Brain microvascular endothelial cell (primary cell): ENCODE measurements at regions not wholly inside any gene's neighbourhood (a gene's known extent, or its start where the extent isn't known, plus 50 kb on each side); places are given as distances from the start of the nearest gene placed in this dataset.
A peak's percentile ranks its signal among the peaks of the same experiment; 100 is the strongest.

Experiments
- DNase-seq: peaks from one replicate; pipeline ENCODE4 v3.0.0-alpha.2; 2020
- H3K27ac ChIP-seq: fragments of 250-450 bp; sonication (Bioruptor Pico); 2 replicates; pipeline ENCODE4 v1.5.1; 2020; ENCODE audit warnings: mild to moderate bottlenecking, moderate library complexity
- H3K27me3 ChIP-seq: fragments of 250-450 bp; sonication (Bioruptor Pico); replicated peaks from 2 replicates; pipeline ENCODE4 v1.5.1; 2020; ENCODE audit warnings: mild to moderate bottlenecking
- H3K36me3 ChIP-seq: fragments of 250-450 bp; sonication (Bioruptor Pico); replicated peaks from 2 replicates; pipeline ENCODE4 v1.5.1; 2020; ENCODE audit warnings: mild to moderate bottlenecking
- H3K4me3 ChIP-seq: 2 replicates; pipeline ENCODE4 v1.5.1; 2011; ENCODE audit warnings: low read depth, mild to moderate bottlenecking, control low read depth, low read length, moderate library complexity
- in situ Hi-C: cut with HindIII; loops from 2 replicates; pipeline ENCODE4 v1.10.0; 2017; ENCODE audit warnings: low sequenced_read_pairs, low pct_ligation_motif_present
- TF ChIP-seq, protein P1 (sequence below): IDR thresholded peaks from 2 replicates; pipeline ENCODE4 v1.5.1; 2011; ENCODE audit warnings: low read depth, mild to moderate bottlenecking, moderate library complexity, low read length, control low read depth, inconsistent platforms; ENCODE audit errors: missing control alignments

DNA sequence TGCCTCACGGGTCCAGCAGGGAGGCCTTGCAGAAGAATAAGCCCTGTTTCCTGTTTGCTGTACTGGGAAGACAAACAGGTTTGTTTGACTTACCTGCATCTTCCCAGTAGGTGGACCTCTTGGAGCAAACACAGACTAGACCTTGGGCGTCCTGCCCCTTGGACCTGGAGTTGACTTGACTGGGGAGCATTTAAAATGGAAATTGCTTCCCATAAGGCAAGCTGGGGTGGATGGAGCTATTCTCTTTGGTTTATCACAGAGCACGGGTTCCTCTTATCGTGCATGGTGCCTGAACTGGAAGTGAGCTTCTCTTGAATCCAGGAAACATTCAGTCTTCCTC, 151.4 kb downstream of the RPLP1 start:
- TF ChIP-seq, protein P1, sequence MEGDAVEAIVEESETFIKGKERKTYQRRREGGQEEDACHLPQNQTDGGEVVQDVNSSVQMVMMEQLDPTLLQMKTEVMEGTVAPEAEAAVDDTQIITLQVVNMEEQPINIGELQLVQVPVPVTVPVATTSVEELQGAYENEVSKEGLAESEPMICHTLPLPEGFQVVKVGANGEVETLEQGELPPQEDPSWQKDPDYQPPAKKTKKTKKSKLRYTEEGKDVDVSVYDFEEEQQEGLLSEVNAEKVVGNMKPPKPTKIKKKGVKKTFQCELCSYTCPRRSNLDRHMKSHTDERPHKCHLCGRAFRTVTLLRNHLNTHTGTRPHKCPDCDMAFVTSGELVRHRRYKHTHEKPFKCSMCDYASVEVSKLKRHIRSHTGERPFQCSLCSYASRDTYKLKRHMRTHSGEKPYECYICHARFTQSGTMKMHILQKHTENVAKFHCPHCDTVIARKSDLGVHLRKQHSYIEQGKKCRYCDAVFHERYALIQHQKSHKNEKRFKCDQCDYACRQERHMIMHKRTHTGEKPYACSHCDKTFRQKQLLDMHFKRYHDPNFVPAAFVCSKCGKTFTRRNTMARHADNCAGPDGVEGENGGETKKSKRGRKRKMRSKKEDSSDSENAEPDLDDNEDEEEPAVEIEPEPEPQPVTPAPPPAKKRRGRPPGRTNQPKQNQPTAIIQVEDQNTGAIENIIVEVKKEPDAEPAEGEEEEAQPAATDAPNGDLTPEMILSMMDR: no peak
- no peak for DNase-seq
- Histone ChIP-seq H3K27me3 (peaks cover 13% of the 10 kb centered on the region), H3K4me3 (no peak overlapping the region), H3K27ac (no peak overlapping the region), H3K36me3 (no peaks in the 10 kb centered on the region)
- in situ Hi-C loops: no loop called here

DNA sequence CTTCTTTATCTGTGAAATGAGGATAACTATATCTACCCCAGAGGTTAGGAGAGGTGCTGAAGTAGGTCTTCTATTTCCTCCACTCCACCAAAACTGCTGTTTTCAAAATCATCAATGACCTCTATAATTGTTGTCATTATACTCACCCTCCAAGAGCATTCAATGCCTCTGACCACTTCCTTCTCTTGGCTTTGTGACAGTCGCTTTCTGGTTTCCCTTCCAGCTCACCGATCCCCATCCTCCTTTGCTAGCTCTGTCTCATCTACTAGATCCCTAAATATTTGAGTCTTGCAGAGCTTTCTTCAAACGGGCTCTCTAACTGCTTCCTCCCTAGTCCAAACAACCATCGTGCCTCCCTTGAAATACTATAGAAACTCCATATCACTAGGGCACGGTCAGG, 153.5 kb downstream of the RPLP1 start:
- in situ Hi-C loops: no loop called here
- no peaks in the 10 kb centered on the region for H3K36me3 ChIP-seq
- no peak overlapping the region for H3K4me3 ChIP-seq
- peaks cover 8% of the 10 kb centered on the region for H3K27me3 ChIP-seq
- TF ChIP-seq, protein P1: no peak
- no peak overlapping the region for H3K27ac ChIP-seq
- no peak for DNase-seq

DNA sequence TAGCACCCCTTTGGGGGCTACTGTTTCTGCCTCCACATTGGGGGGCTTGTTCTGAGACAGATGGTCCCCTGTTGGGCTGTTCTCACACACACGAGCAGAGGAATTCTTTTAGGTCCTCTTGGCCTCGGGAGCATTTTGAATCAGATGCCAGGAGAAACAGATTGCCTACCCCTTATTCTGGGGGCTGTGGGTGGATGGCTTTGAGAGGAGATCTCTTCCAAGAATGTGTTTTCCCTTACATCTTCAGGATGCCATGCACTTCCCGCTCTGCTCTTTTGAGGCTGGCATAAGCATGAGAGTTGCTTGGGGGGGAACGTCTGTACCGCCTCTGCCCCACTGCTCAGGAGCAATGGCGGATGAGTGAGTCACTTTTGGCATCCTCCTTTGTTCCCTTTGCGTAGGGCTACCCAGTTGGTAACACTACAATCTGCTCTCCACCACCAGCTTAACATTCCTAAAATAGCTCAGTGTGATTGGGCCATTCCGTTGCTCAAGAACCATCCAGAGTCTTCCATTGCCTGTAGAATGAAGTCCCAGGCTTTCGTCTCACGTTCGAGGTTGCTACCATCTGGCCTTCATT, 154.4 kb downstream of the RPLP1 start:
- peak; percentile 4 for DNase-seq
- Histone ChIP-seq H3K27ac (no peak overlapping the region), H3K4me3 (no peak overlapping the region), H3K36me3 (no peaks in the 10 kb centered on the region), H3K27me3 (peaks cover 8% of the 10 kb centered on the region)
- TF ChIP-seq, protein P1: no peak
- in situ Hi-C loops: no loop called here

DNA sequence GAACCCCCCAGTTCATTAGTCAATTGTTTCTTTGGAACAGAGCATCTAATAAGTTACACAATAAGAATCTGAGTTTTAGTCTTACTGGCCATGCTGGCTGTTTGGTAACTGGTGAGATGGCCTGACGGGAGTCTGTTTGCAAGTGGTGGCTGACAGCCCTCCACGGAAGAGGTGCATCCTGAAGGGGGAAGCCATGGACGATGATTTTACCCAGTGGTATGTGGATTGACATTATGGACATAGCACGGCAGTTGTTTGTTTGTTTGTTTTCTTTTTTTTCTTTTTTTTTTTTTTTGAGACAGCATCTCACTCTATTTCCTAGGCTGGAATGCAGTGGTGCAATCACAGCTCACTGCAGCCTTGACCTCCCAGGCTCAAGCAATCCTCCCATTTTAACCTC, 156.0 kb downstream of the RPLP1 start:
- in situ Hi-C loops: no loop called here
- no peaks in the 10 kb centered on the region for H3K36me3 ChIP-seq
- no peak overlapping the region for H3K27ac ChIP-seq
- peaks cover 9% of the 10 kb centered on the region for H3K27me3 ChIP-seq
- TF ChIP-seq, protein P1: no peak
- no peak for DNase-seq
- no peak overlapping the region for H3K4me3 ChIP-seq

DNA sequence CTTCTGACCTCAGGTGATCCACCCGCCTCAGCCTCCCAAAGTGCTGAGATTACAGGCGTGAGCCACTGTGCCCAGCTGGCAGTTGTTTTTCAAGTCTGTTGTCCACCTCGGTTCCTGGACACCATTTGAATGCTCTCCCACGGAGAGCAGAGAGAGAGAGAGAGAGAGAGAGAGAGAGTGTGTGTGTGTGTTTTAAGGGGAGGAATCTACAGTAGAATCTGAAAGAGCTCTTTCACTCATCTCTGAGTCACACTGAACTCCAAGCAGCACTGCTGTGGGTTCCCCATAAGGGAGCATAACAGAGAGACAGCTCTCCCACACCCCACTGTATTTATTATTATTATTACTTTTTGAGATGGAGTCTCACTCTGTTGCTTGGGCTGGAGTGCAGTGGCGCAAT, 156.6 kb downstream of the RPLP1 start:
- Histone ChIP-seq H3K27me3 (peaks cover 9% of the 10 kb centered on the region), H3K4me3 (no peak overlapping the region), H3K27ac (no peak overlapping the region), H3K36me3 (no peaks in the 10 kb centered on the region)
- peak; percentile 52 for DNase-seq
- in situ Hi-C loops: no loop called here
- TF ChIP-seq, protein P1: no peak

DNA sequence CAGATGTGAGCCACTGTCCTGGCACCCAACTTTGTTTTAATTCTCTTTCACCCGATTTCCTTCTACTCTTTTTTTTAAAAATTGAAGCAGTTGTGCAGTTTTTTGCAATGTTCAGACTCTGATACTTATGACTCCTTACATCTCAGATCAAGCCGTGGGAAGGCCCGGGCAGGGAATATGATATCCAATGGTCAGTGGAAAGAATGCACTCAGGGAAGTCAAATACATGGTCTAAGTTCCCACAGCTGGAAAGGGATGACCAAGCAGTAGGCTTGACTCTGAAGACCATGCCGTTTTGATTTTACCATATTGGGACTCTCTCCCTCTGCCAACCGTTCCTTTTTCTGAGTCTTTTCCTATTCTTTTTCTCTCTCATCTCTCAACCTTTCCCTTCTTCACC, 157.2 kb downstream of the RPLP1 start:
- no peak for DNase-seq
- no peak overlapping the region for H3K4me3 ChIP-seq
- TF ChIP-seq, protein P1: no peak
- in situ Hi-C loops: no loop called here
- no peak overlapping the region for H3K27ac ChIP-seq
- H3K36me3 ChIP-seq: no peaks in the 10 kb centered on the region
- H3K27me3 ChIP-seq: peaks cover 7% of the 10 kb centered on the region
